RWPE2 (cell line): ENCODE measurements at regions not wholly inside any gene's neighbourhood (a gene's known extent, or its start where the extent isn't known, plus 50 kb on each side); places are given as distances from the start of the nearest gene placed in this dataset.

Source experiments
- ATAC-seq: fragments of 200-7000 bp; cut with Tn5 transposase; 3 replicates; pipeline ENCODE4 v1.9.1; 2021; ENCODE audit warnings: low read depth
- DNase-seq: peaks from one replicate; pipeline ENCODE4 v3.0.0-alpha.2; 2020; ENCODE audit warnings: low spot score
- H3K27ac ChIP-seq: fragments of 450-650 bp; 2 replicates; pipeline ENCODE4 v1.5.1; 2017; ENCODE audit warnings: mild to moderate bottlenecking; ENCODE audit not compliant: poor library complexity, severe bottlenecking
- H3K27me3 ChIP-seq: fragments of 250-450 bp; sonication (Bioruptor Pico); 2 replicates; pipeline ENCODE4 v1.5.1; 2021; ENCODE audit warnings: mild to moderate bottlenecking, moderate library complexity; ENCODE audit not compliant: insufficient read depth, poor library complexity, severe bottlenecking
- H3K36me3 ChIP-seq: fragments of 250-450 bp; sonication (Bioruptor Pico); 2 replicates; pipeline ENCODE4 v1.5.1; 2020; ENCODE audit warnings: low read depth, mild to moderate bottlenecking, moderate library complexity
- H3K4me1 ChIP-seq: fragments of 250-450 bp; sonication (Bioruptor Pico); 2 replicates; pipeline ENCODE4 v1.5.1; 2021; ENCODE audit warnings: mild to moderate bottlenecking, moderate library complexity; ENCODE audit not compliant: insufficient read depth, poor library complexity, severe bottlenecking
- H3K4me3 ChIP-seq: fragments of 250-450 bp; sonication (Bioruptor Pico); 2 replicates; pipeline ENCODE4 v1.5.1; 2021; ENCODE audit warnings: mild to moderate bottlenecking, moderate library complexity; ENCODE audit not compliant: severe bottlenecking
- H3K9me3 ChIP-seq: fragments of 250-450 bp; sonication (Bioruptor Pico); 2 replicates; pipeline ENCODE4 v1.5.1; 2021; ENCODE audit warnings: mild to moderate bottlenecking, moderate library complexity; ENCODE audit not compliant: severe bottlenecking
- CTCF ChIP-seq: fragments of 450-650 bp; IDR thresholded peaks from one replicate; pipeline ENCODE4 v1.5.1; 2017; ENCODE audit warnings: mild to moderate bottlenecking, moderate library complexity; ENCODE audit not compliant: poor library complexity, severe bottlenecking

GRCh38 chr12:115336506-115336905 lies 652.5 kb upstream of the TBX3 start:
- DNase-seq (no peak), ATAC-seq (no peak)
- no peak for TF ChIP-seq CTCF

GRCh38 chr12:115335594-115335993 lies 651.6 kb upstream of the TBX3 start:
- Histone ChIP-seq H3K36me3 (no peaks in the 10 kb centered on the region), H3K27ac (no peak overlapping the region), H3K4me3 (no peak overlapping the region), H3K9me3 (no peaks in the 10 kb centered on the region), H3K27me3 (no peaks in the 10 kb centered on the region), H3K4me1 (peaks cover 6% of the 10 kb centered on the region)
- TF ChIP-seq CTCF: no peak
- DNase-seq: no peak
- ATAC-seq: no peak

More at GRCh38 chr12:115336506-115336905, 652.5 kb upstream of the TBX3 start:
- Histone ChIP-seq H3K9me3 (no peaks in the 10 kb centered on the region), H3K27me3 (no peaks in the 10 kb centered on the region), H3K4me3 (no peak overlapping the region), H3K36me3 (no peaks in the 10 kb centered on the region), H3K27ac (no peak overlapping the region), H3K4me1 (peaks cover 14% of the 10 kb centered on the region)

- no peak for TF ChIP-seq CTCF
- Histone ChIP-seq H3K9me3 (no peaks in the 10 kb centered on the region), H3K36me3 (no peaks in the 10 kb centered on the region), H3K4me1 (peaks cover 6% of the 10 kb centered on the region), H3K27me3 (no peaks in the 10 kb centered on the region), H3K4me3 (no peak overlapping the region), H3K27ac (no peak overlapping the region)
- DNase-seq: no peak
- no peak for ATAC-seq
Measured at GRCh38 chr12:115335048-115335447, 651.1 kb upstream of the TBX3 start.

- Histone ChIP-seq H3K27me3 (no peaks in the 10 kb centered on the region), H3K4me1 (peaks cover 4% of the 10 kb centered on the region), H3K9me3 (no peaks in the 10 kb centered on the region), H3K4me3 (no peak overlapping the region), H3K27ac (no peak overlapping the region), H3K36me3 (no peaks in the 10 kb centered on the region)
- DNase-seq (no peak), ATAC-seq (no peak)
- no peak for TF ChIP-seq CTCF
Measured at GRCh38 chr12:115332945-115333344, 649.0 kb upstream of the TBX3 start.

GRCh38 chr12:115325858-115326257 lies 641.9 kb upstream of the TBX3 start:
- Histone ChIP-seq H3K4me1 (peaks cover 34% of the 10 kb centered on the region), H3K9me3 (no peaks in the 10 kb centered on the region), H3K36me3 (no peaks in the 10 kb centered on the region), H3K27me3 (no peaks in the 10 kb centered on the region), H3K4me3 (no peak overlapping the region), H3K27ac (peak overlapping the region; percentile 93)
- TF ChIP-seq CTCF: no peak
- DNase-seq: no peak
- no peak; the same call in 2 of the 3 replicates for ATAC-seq
